8988T (cell line): ENCODE measurements at regions not wholly inside any gene's neighbourhood (a gene's known extent, or its start where the extent isn't known, plus 50 kb on each side); places are given as distances from the start of the nearest gene placed in this dataset.

Experiments
- DNase-seq: peaks from one replicate; pipeline ENCODE4 v3.0.0; 2011

- no peak for DNase-seq
Observed at GRCh38 chr4:31125061-31125460, 404.9 kb downstream of the PCDH7 start.

- DNase-seq, result no peak
Observed at GRCh38 chr4:31125496-31125895, 405.3 kb downstream of the PCDH7 start.

- no peak for DNase-seq
Observed at GRCh38 chr4:31126881-31127398, 406.8 kb downstream of the PCDH7 start.

- no peak for DNase-seq
Observed at GRCh38 chr4:31130930-31131329, 410.8 kb downstream of the PCDH7 start.

GRCh38 chr4:31134720-31135119 is 414.6 kb downstream of the PCDH7 start:
- no peak for DNase-seq

GRCh38 chr4:31139767-31140166 is 419.6 kb downstream of the PCDH7 start:
- no peak for DNase-seq

- DNase-seq, result no peak
Observed at GRCh38 chr4:31141095-31141831, 421.1 kb downstream of the PCDH7 start.

- DNase-seq, result no peak
Observed at GRCh38 chr4:31141832-31142142, 421.6 kb downstream of the PCDH7 start.

- DNase-seq, result no peak
Observed at GRCh38 chr4:31146366-31146765, 426.2 kb downstream of the PCDH7 start.

GRCh38 chr4:31148990-31149389 is 428.8 kb downstream of the PCDH7 start:
- DNase-seq, result no peak

GRCh38 chr4:31156221-31156620 is 436.1 kb downstream of the PCDH7 start:
- no peak for DNase-seq

GRCh38 chr4:31160146-31160545 is 440.0 kb downstream of the PCDH7 start:
- DNase-seq, result no peak

GRCh38 chr4:31169846-31170245 is 449.7 kb downstream of the PCDH7 start:
- DNase-seq, result no peak

- no peak for DNase-seq
Observed at GRCh38 chr4:31171362-31171761, 451.2 kb downstream of the PCDH7 start.

GRCh38 chr4:31175242-31175910 is 455.2 kb downstream of the PCDH7 start:
- no peak for DNase-seq

- no peak for DNase-seq
Observed at GRCh38 chr4:31183256-31183655, 463.1 kb downstream of the PCDH7 start.

GRCh38 chr4:31185014-31185585 is 464.9 kb downstream of the PCDH7 start:
- no peak for DNase-seq

- DNase-seq, result no peak
Observed at GRCh38 chr4:31187979-31188378, 467.8 kb downstream of the PCDH7 start.

GRCh38 chr4:31189938-31190337 is 469.8 kb downstream of the PCDH7 start:
- no peak for DNase-seq

- DNase-seq, result no peak
Observed at GRCh38 chr4:31190671-31191070, 470.5 kb downstream of the PCDH7 start.

- DNase-seq, result no peak
Observed at GRCh38 chr4:31192341-31192740, 472.2 kb downstream of the PCDH7 start.

- no peak for DNase-seq
Observed at GRCh38 chr4:31193521-31193920, 473.4 kb downstream of the PCDH7 start.

- no peak for DNase-seq
Observed at GRCh38 chr4:31194823-31195222, 474.7 kb downstream of the PCDH7 start.

- DNase-seq, result no peak
Observed at GRCh38 chr4:31199644-31200043, 479.5 kb downstream of the PCDH7 start.
